Trophoblast cell (in vitro differentiated cells and primary cell): ENCODE measurements at regions not wholly inside any gene's neighbourhood (a gene's known extent, or its start where the extent isn't known, plus 50 kb on each side); places are given as distances from the start of the nearest gene placed in this dataset.

Source experiments
- DNase-seq, 2 donors: peaks; one replicate each; pipeline ENCODE4 v3.0.0-alpha.2; 2016
- H2AFZ ChIP-seq: 2 replicates; pipeline ENCODE4 v1.6.1; 2013; ENCODE audit warnings: low read length, moderate library complexity, mild to moderate bottlenecking; ENCODE audit not compliant: insufficient read depth, poor library complexity
- H2AK5ac ChIP-seq: 2 replicates; pipeline ENCODE4 v1.6.1; 2013; ENCODE audit warnings: mild to moderate bottlenecking, low read length
- H2BK120ac ChIP-seq: 2 replicates; pipeline ENCODE4 v1.6.1; 2013; ENCODE audit warnings: low read length, mild to moderate bottlenecking, moderate library complexity; ENCODE audit not compliant: insufficient read depth, poor library complexity
- H2BK12ac ChIP-seq: 2 replicates; pipeline ENCODE4 v1.6.1; 2013; ENCODE audit warnings: mild to moderate bottlenecking, low read length, moderate library complexity
- H2BK5ac ChIP-seq: 2 replicates; pipeline ENCODE4 v1.6.1; 2013; ENCODE audit warnings: low read length, low read depth, moderate library complexity, mild to moderate bottlenecking; ENCODE audit not compliant: poor library complexity
- H3K14ac ChIP-seq: 2 replicates; pipeline ENCODE4 v1.6.1; 2013; ENCODE audit warnings: mild to moderate bottlenecking, low read length
- H3K18ac ChIP-seq: 2 replicates; pipeline ENCODE4 v1.6.1; 2013; ENCODE audit warnings: mild to moderate bottlenecking, low read length
- H3K23ac ChIP-seq: 2 replicates; pipeline ENCODE4 v1.6.1; 2013; ENCODE audit warnings: low read length
- H3K27ac ChIP-seq: 2 replicates; pipeline ENCODE4 v1.5.1; 2013; ENCODE audit warnings: low read depth, mild to moderate bottlenecking, inconsistent platforms, low read length, moderate library complexity
- H3K27me3 ChIP-seq: 2 replicates; pipeline ENCODE4 v1.6.1; 2013; ENCODE audit warnings: inconsistent platforms, mild to moderate bottlenecking, low read length, moderate library complexity; ENCODE audit not compliant: insufficient read depth
- H3K36me3 ChIP-seq, 2 experiments: 1 replicate in 1 of 2; 2 replicates in 1 of 2; pipeline ENCODE4 v1.6.1; 2013; ENCODE audit warnings: low read length in 2 of 2, mild to moderate bottlenecking in 2 of 2, moderate library complexity in 1 of 2; ENCODE audit not compliant: insufficient read depth in 2 of 2, control insufficient read depth in 1 of 2
- H3K4ac ChIP-seq: 2 replicates; pipeline ENCODE4 v1.6.1; 2013; ENCODE audit warnings: low read depth, mild to moderate bottlenecking, low read length, moderate library complexity
- H3K4me1 ChIP-seq, 2 experiments: 1 replicate in 1 of 2; 2 replicates in 1 of 2; pipeline ENCODE4 v1.6.1; 2013; ENCODE audit warnings: low read length in 2 of 2, mild to moderate bottlenecking in 2 of 2, moderate library complexity in 1 of 2; ENCODE audit not compliant: insufficient read depth in 2 of 2, control insufficient read depth in 1 of 2
- H3K4me2 ChIP-seq: 2 replicates; pipeline ENCODE4 v1.6.1; 2013; ENCODE audit warnings: inconsistent platforms, mild to moderate bottlenecking, low read length, moderate library complexity
- H3K4me3 ChIP-seq: 2 replicates; pipeline ENCODE4 v1.5.1; 2013; ENCODE audit warnings: mild to moderate bottlenecking, low read depth, low read length, inconsistent platforms
- H3K79me1 ChIP-seq: one replicate; pipeline ENCODE4 v1.6.1; 2013; ENCODE audit warnings: low read length
- H3K79me2 ChIP-seq: 2 replicates; pipeline ENCODE4 v1.6.1; 2013; ENCODE audit warnings: low read length, mild to moderate bottlenecking; ENCODE audit not compliant: control insufficient read depth, insufficient read depth, poor library complexity
- H3K9ac ChIP-seq: 2 replicates; pipeline ENCODE4 v1.6.1; 2013; ENCODE audit warnings: mild to moderate bottlenecking, low read length
- H3K9me3 ChIP-seq: 2 replicates; pipeline ENCODE4 v1.6.1; 2013; ENCODE audit warnings: low read depth, mild to moderate bottlenecking, control low read depth, inconsistent platforms, low read length; ENCODE audit not compliant: insufficient read depth
- H4K12ac ChIP-seq: 2 replicates; pipeline ENCODE4 v1.6.1; 2013; ENCODE audit warnings: low read depth, mild to moderate bottlenecking, low read length, moderate library complexity
- H4K8ac ChIP-seq: 2 replicates; pipeline ENCODE4 v1.6.1; 2013; ENCODE audit warnings: low read depth, mild to moderate bottlenecking, low read length, moderate library complexity
- H4K91ac ChIP-seq: one replicate; pipeline ENCODE4 v1.6.1; 2013; ENCODE audit warnings: low read depth, mild to moderate bottlenecking, low read length, moderate library complexity
- WGBS: extraction: QIAGEN DNeasy Blood & Tissue Kit; methylation state at CpG from one replicate; pipeline ENCODE4 v1.1.7; 2013; ENCODE audit warnings: missing lambda C conversion rate; ENCODE audit not compliant: insufficient read length, insufficient coverage; ENCODE audit errors: extremely low coverage; 5-methylcytosine and 5-hydroxymethylcytosine counted together

DNA sequence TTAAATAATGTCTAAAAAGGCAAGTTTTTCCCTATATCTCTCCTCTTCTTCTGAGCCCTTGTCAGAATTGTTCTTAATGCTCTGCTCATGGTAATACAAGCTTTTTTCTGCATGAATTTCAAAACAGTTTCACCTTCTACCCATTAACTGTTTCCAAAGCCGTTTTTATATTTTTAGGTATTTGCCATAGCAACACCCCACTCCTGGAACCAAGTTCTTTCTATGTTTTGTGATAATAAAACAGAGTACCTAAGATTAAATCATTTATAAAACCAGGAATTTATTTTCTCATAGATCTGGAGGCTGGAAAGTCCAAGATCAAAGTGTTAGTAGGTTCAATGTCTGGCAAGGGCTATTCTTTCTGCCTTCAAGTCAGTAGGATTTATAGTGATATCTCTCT, 497.4 kb downstream of the ETS1 start:
- no peak for DNase-seq
- no peak overlapping the region for H2BK5ac ChIP-seq
- H3K27me3 ChIP-seq: no peaks in the 10 kb centered on the region
- H4K12ac ChIP-seq: no peak overlapping the region
- H3K27ac ChIP-seq: no peak overlapping the region
- H3K9me3 ChIP-seq: no peaks in the 10 kb centered on the region
- H3K4me1 ChIP-seq: no peaks in the 10 kb centered on the region
- H3K9ac ChIP-seq: no peak overlapping the region
- H2BK12ac ChIP-seq: no peak overlapping the region
- no peak overlapping the region for H2BK120ac ChIP-seq
- H3K4me2 ChIP-seq: no peak overlapping the region
- H3K4ac ChIP-seq: no peak overlapping the region
- H2AFZ ChIP-seq: no peak overlapping the region
- H3K23ac ChIP-seq: no peak overlapping the region
- no peak overlapping the region for H3K4me3 ChIP-seq
- no peak overlapping the region for H3K14ac ChIP-seq
- WGBS: no CpG with 5 or more reads among the region's 1 CpG
- no peaks in the 10 kb centered on the region for H3K79me2 ChIP-seq
- no peaks in the 10 kb centered on the region for H3K36me3 ChIP-seq
- H3K79me1 ChIP-seq: no peaks in the 10 kb centered on the region
- H4K8ac ChIP-seq: no peak overlapping the region
- H2AK5ac ChIP-seq: no peak overlapping the region
- no peak overlapping the region for H3K18ac ChIP-seq
- H4K91ac ChIP-seq: no peak overlapping the region

DNA sequence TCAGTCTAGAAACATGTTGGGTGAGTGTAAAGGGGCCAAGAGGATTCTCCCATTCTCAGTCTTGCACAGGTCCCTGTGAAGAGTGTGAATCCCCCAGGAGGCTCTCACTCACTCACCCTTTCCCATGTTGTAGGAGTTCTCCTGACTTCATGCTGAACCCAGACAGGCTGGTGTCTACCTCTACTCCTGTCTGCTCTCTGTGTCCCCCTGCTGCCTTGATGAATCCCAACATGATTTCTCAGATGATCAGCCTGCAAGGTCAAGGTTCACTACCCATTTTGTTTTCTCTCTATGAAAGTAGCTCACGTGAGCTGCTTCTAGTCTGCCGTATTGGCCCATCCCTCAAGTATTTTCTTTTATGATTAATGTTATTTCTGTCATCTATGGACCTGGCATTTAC, 500.6 kb downstream of the ETS1 start:
- H3K4me2 ChIP-seq: no peak overlapping the region
- WGBS: no CpG with 5 or more reads among the region's 2 CpGs

DNA sequence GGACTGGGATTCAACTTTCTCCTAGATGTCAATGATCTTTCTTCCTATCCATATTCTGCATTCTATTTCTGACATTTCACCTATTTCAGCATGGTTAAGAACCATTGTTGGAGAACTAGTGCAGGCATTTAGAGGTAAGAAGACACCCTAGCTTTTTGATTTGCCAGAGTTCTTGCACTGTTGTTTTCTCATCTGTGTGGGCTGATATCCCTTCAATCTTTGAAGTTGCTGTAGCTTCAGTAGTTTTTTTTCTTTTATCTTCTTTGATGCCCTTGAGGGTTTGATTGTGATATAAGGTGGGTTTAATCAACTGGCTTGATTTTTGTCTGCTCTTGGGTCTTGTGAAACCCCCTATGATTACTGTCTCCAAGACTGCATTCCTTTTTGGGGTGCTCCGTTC, 502.1 kb downstream of the ETS1 start:
- Histone ChIP-seq H3K9me3 (no peaks in the 10 kb centered on the region), H3K9ac (no peak overlapping the region), H3K79me2 (no peaks in the 10 kb centered on the region), H3K18ac (no peak overlapping the region), H2AK5ac (no peak overlapping the region), H4K8ac (no peak overlapping the region), H3K79me1 (no peaks in the 10 kb centered on the region), H3K27ac (no peak overlapping the region), H3K23ac (no peak overlapping the region), H3K4me2 (no peak overlapping the region), H2BK5ac (no peak overlapping the region), H3K14ac (no peak overlapping the region), H3K4me1 (no peaks in the 10 kb centered on the region), H2AFZ (no peak overlapping the region), H3K4ac (no peak overlapping the region), H2BK12ac (no peak overlapping the region), H3K27me3 (no peaks in the 10 kb centered on the region), H2BK120ac (no peak overlapping the region), H3K4me3 (no peak overlapping the region), H4K12ac (no peak overlapping the region), H3K36me3 (no peaks in the 10 kb centered on the region), H4K91ac (no peak overlapping the region)
- DNase-seq: no peak
- WGBS: no CpG with 5 or more reads among the region's 1 CpG

More for the DNA sequence above, 500.6 kb downstream of the ETS1 start:
- Histone ChIP-seq H3K4me1 (no peaks in the 10 kb centered on the region), H3K27me3 (no peaks in the 10 kb centered on the region), H2BK12ac (no peak overlapping the region), H2BK5ac (no peak overlapping the region), H3K79me1 (no peaks in the 10 kb centered on the region), H3K36me3 (no peaks in the 10 kb centered on the region), H3K9ac (no peak overlapping the region), H4K12ac (no peak overlapping the region), H3K18ac (no peak overlapping the region), H2AFZ (no peak overlapping the region), H2AK5ac (no peak overlapping the region), H4K91ac (no peak overlapping the region), H3K27ac (no peak overlapping the region), H3K9me3 (no peaks in the 10 kb centered on the region), H3K14ac (no peak overlapping the region), H4K8ac (no peak overlapping the region), H2BK120ac (no peak overlapping the region), H3K4ac (no peak overlapping the region), H3K79me2 (no peaks in the 10 kb centered on the region), H3K23ac (no peak overlapping the region), H3K4me3 (no peak overlapping the region)
- no peak for DNase-seq

DNA sequence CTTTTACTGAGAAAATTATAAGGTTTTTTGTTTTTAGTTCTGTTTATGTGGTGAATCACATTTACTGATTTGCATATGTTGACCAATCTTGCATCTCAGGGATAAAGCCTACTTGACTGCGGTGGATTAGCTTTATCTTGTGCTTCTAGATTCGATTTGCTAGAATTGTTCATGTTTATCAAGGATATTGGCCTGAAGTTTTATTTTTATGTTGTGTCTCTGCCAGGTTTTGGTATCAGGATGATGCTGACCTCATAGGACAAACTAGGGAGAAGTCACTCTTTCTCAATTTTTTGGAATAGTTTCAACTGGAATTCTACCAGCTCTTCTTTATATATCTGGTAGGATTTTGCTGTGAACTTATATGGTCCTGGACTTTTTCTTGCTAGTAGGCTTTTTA, 504.8 kb downstream of the ETS1 start:
- Histone ChIP-seq H2BK120ac (no peak overlapping the region), H3K4me3 (no peak overlapping the region), H3K9ac (no peak overlapping the region), H3K18ac (no peak overlapping the region), H3K79me2 (no peaks in the 10 kb centered on the region), H3K79me1 (no peaks in the 10 kb centered on the region), H3K4me1 (no peaks in the 10 kb centered on the region), H3K4ac (no peak overlapping the region), H2AK5ac (no peak overlapping the region), H3K14ac (no peak overlapping the region), H3K9me3 (no peaks in the 10 kb centered on the region), H2BK5ac (no peak overlapping the region), H4K12ac (no peak overlapping the region), H2BK12ac (no peak overlapping the region), H3K36me3 (no peaks in the 10 kb centered on the region), H2AFZ (no peak overlapping the region), H4K8ac (no peak overlapping the region), H3K27ac (no peak overlapping the region), H4K91ac (no peak overlapping the region), H3K23ac (no peak overlapping the region), H3K27me3 (no peaks in the 10 kb centered on the region), H3K4me2 (no peak overlapping the region)
- no CpG with 5 or more reads among the region's 2 CpGs for WGBS
- no peak for DNase-seq
